Mesothelial cell of epicardium (in vitro differentiated cells): ENCODE measurements at regions not wholly inside any gene's neighbourhood (a gene's known extent, or its start where the extent isn't known, plus 50 kb on each side); places are given as distances from the start of the nearest gene placed in this dataset.

Experiments
- DNase-seq, 2 experiments: peaks; one replicate each; pipeline ENCODE4 v3.0.0; 2021; ENCODE audit warnings: low spot score in 2 of 2; ENCODE audit not compliant: unreplicated experiment in 2 of 2
- H3K27ac Mint-ChIP-seq: 2 replicates; pipeline ENCODE4 v1.8.0; 2021; ENCODE audit warnings: mixed read lengths
- H3K27me3 Mint-ChIP-seq: 2 replicates; pipeline ENCODE4 v1.8.0; 2021; ENCODE audit warnings: low read depth, mixed read lengths
- H3K36me3 Mint-ChIP-seq: 2 replicates; pipeline ENCODE4 v1.8.0; 2021; ENCODE audit warnings: mixed read lengths
- H3K4me1 Mint-ChIP-seq: 2 replicates; pipeline ENCODE4 v1.8.0; 2021; ENCODE audit warnings: mixed read lengths
- H3K4me3 Mint-ChIP-seq: 2 replicates; pipeline ENCODE4 v1.8.0; 2021; ENCODE audit warnings: mild to moderate bottlenecking, moderate library complexity, mixed read lengths
- H3K9me3 Mint-ChIP-seq: 2 replicates; pipeline ENCODE4 v1.8.0; 2021; ENCODE audit warnings: mixed read lengths
- CTCF ChIP-seq: fragments of 200-600 bp; sonication (generic); IDR thresholded peaks from one replicate; pipeline ENCODE4 v1.5.0; 2021; ENCODE audit warnings: antibody characterized with exemption; ENCODE audit not compliant: unreplicated experiment

GRCh38 chr12:92606956-92607355 lies 95.8 kb upstream of the PLEKHG7 start:
- H3K27me3 Mint-ChIP-seq, result no peaks in the 10 kb centered on the region

GRCh38 chr12:92605621-92606170 lies 97.1 kb upstream of the PLEKHG7 start:
- Mint-ChIP-seq H3K4me3 (no peak overlapping the region), H3K27ac (no peak overlapping the region), H3K4me1 (peaks cover 10% of the 10 kb centered on the region), H3K36me3 (peaks cover 5% of the 10 kb centered on the region), H3K27me3 (no peaks in the 10 kb centered on the region), H3K9me3 (peaks cover 22% of the 10 kb centered on the region)
- no peak for TF ChIP-seq CTCF
- DNase-seq, result no peak

More at GRCh38 chr12:92606956-92607355, 95.8 kb upstream of the PLEKHG7 start:
- Mint-ChIP-seq H3K27ac (no peak overlapping the region), H3K36me3 (peaks cover 2% of the 10 kb centered on the region), H3K4me3 (no peak overlapping the region), H3K9me3 (peaks cover 11% of the 10 kb centered on the region), H3K4me1 (peaks cover 10% of the 10 kb centered on the region)
- no peak for TF ChIP-seq CTCF
- no peak for DNase-seq

GRCh38 chr12:92604786-92605185 lies 98.0 kb upstream of the PLEKHG7 start:
- H3K4me1 Mint-ChIP-seq, result peaks cover 10% of the 10 kb centered on the region
- no peak for DNase-seq
- peaks cover 25% of the 10 kb centered on the region for H3K9me3 Mint-ChIP-seq

GRCh38 chr12:92603741-92604432 lies 98.9 kb upstream of the PLEKHG7 start:
- peaks cover 10% of the 10 kb centered on the region for H3K36me3 Mint-ChIP-seq
- H3K27me3 Mint-ChIP-seq, result no peaks in the 10 kb centered on the region
- peaks cover 33% of the 10 kb centered on the region for H3K9me3 Mint-ChIP-seq
- peaks cover 10% of the 10 kb centered on the region for H3K4me1 Mint-ChIP-seq
- TF ChIP-seq CTCF, result no peak
- H3K27ac Mint-ChIP-seq, result no peak overlapping the region
- no peak for DNase-seq
- no peak overlapping the region for H3K4me3 Mint-ChIP-seq

More at GRCh38 chr12:92604786-92605185, 98.0 kb upstream of the PLEKHG7 start:
- H3K4me3 Mint-ChIP-seq, result no peak overlapping the region
- peaks cover 7% of the 10 kb centered on the region for H3K36me3 Mint-ChIP-seq
- H3K27me3 Mint-ChIP-seq, result no peaks in the 10 kb centered on the region
- TF ChIP-seq CTCF, result no peak
- no peak overlapping the region for H3K27ac Mint-ChIP-seq

- Mint-ChIP-seq H3K9me3 (peaks cover 33% of the 10 kb centered on the region), H3K36me3 (peaks cover 10% of the 10 kb centered on the region), H3K4me1 (peaks cover 3% of the 10 kb centered on the region), H3K27me3 (no peaks in the 10 kb centered on the region), H3K4me3 (no peak overlapping the region), H3K27ac (no peak overlapping the region)
- no peak for DNase-seq
- TF ChIP-seq CTCF, result no peak
These were observed 99.7 kb upstream of the PLEKHG7 start for GRCh38 chr12:92602930-92603623.
